ENCODE measurements at regions not wholly inside any gene's neighbourhood (a gene's known extent, or its start where the extent isn't known, plus 50 kb on each side); places are given as distances from the start of the nearest gene placed in this dataset.
A peak's percentile ranks its signal among the peaks of the same experiment; 100 is the strongest.
"Not testable (repeated sequence)": the region's sequence is repeated elsewhere in the genome, so short reads cannot be mapped to it uniquely, and the experiment has no call there.

DNA sequence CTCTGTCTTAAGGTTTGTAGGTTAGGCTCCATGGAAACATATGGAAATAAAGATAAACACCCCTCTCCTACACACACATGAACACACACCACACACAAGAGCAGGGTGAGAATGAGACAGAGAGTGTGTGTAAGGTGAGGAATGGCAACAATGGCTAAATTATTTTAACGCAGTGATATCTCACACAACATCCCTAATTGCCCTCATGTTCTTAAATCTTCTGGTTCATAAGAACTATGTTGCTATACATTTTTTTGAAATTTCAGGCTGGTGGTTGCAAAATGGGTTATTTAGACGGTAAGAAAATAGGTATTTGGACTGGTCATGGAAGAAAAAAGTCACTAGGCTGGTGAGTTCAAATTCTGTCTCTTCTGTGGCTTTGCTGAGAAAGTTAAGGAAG, 316.7 kb upstream of the ESRRG start:
- no peaks in the 10 kb centered on the region for H3K27me3 ChIP-seq (ENCODE audit: control insufficient read depth, insufficient read depth, low read length)
- POLR2A ChIA-PET (ENCODE audit: unreplicated experiment): no interaction called here
- H2AFZ ChIP-seq (replicated peaks; ENCODE audit: low read length, poor library complexity): no peak overlapping the region
- no peak overlapping the region; the same call in 1 of the 2 replicates for H3K14ac ChIP-seq (replicated peaks; ENCODE audit: low read depth, low read length)
- H3K9me1 ChIP-seq (ENCODE audit: insufficient read depth, low read length): peaks cover 3% of the 10 kb centered on the region; the same call in 1 of the 2 replicates
- no TSS peak for BruUV-seq (replicated peaks)
- H3K27ac ChIP-seq (ENCODE audit: insufficient read depth, low read length): no peak overlapping the region
- no peaks in the 10 kb centered on the region for H3K36me3 ChIP-seq (ENCODE audit: control insufficient read depth, insufficient read depth, low read length)
- H3K9me3 ChIP-seq (ENCODE audit: control insufficient read depth, insufficient read depth, low read length): peaks cover 5% of the 10 kb centered on the region
- in situ Hi-C loops (cut with MboI; ENCODE audit: low sequenced_read_pairs) (no loop called here), dilution Hi-C loops (cut with HindIII; ENCODE audit: low sequenced_read_pairs, unreplicated experiment) (no loop called here), intact Hi-C loops (cut with micrococcal nuclease) (no loop called here)
- no peaks in the 10 kb centered on the region for H3K79me1 ChIP-seq (ENCODE audit: low read depth in 1 of 2, low read length in 2 of 2)
- H4K8ac ChIP-seq (ENCODE audit: low read depth in 2 of 2, low read length in 2 of 2): no peak overlapping the region
- no peak overlapping the region for H3K23ac ChIP-seq (ENCODE audit: low read depth, low read length)
- DNase-seq (no peak), ATAC-seq (ENCODE audit: low read depth) (no peak)
- H3K4ac ChIP-seq (ENCODE audit: low read depth, low read length): no peak overlapping the region
- no peaks in the 10 kb centered on the region for H4K20me1 ChIP-seq (ENCODE audit: insufficient read depth, low read length)
- H3K56ac ChIP-seq (ENCODE audit: extremely low read depth, insufficient read depth, low read length): no peak overlapping the region
- CTCF ChIA-PET: no interaction called here
- no CpG with 5 or more reads among the region's 2 CpGs for WGBS, 2 experiments (ENCODE audit: extremely low coverage in 2 of 2, insufficient read length in 1 of 2)
- H3K4me2 ChIP-seq (ENCODE audit: low read depth, low read length): no peak overlapping the region
- no peak overlapping the region for H3K9ac ChIP-seq (ENCODE audit: low read depth, low read length)
- no peak overlapping the region for H4K5ac ChIP-seq (ENCODE audit: low read depth, low read length)
- H2BK15ac ChIP-seq (ENCODE audit: low read depth, low read length): no peak overlapping the region
- TF ChIP-seq BHLHE40 (IDR thresholded peaks at IDR 0.05; ENCODE audit: low read depth, low read length): no peak
- TF ChIP-seq, protein P1, sequence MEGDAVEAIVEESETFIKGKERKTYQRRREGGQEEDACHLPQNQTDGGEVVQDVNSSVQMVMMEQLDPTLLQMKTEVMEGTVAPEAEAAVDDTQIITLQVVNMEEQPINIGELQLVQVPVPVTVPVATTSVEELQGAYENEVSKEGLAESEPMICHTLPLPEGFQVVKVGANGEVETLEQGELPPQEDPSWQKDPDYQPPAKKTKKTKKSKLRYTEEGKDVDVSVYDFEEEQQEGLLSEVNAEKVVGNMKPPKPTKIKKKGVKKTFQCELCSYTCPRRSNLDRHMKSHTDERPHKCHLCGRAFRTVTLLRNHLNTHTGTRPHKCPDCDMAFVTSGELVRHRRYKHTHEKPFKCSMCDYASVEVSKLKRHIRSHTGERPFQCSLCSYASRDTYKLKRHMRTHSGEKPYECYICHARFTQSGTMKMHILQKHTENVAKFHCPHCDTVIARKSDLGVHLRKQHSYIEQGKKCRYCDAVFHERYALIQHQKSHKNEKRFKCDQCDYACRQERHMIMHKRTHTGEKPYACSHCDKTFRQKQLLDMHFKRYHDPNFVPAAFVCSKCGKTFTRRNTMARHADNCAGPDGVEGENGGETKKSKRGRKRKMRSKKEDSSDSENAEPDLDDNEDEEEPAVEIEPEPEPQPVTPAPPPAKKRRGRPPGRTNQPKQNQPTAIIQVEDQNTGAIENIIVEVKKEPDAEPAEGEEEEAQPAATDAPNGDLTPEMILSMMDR (conservative IDR thresholded peaks at IDR 0.05; ENCODE audit: low read depth, low read length): no peak
- H3K18ac ChIP-seq (ENCODE audit: low read depth, low read length): no peak overlapping the region
- peaks cover 5% of the 10 kb centered on the region for H3K4me1 ChIP-seq (ENCODE audit: control insufficient read depth, insufficient read depth, low read length)
- no peak overlapping the region for H3K4me3 ChIP-seq (ENCODE audit: insufficient read depth, low read depth, low read length)
- H2AK9ac ChIP-seq (replicated peaks; ENCODE audit: low read depth, low read length, poor library complexity): no peak overlapping the region
- H2BK20ac ChIP-seq (ENCODE audit: low read depth, low read length): peak overlapping the region; percentile 70; the same call in 1 of the 2 replicates
- peak overlapping the region; percentile 52; the same call in 1 of the 2 replicates for H2BK120ac ChIP-seq (ENCODE audit: low read depth, low read length)
- no peak overlapping the region for H2AK5ac ChIP-seq (ENCODE audit: low read depth, low read length)
- H4K91ac ChIP-seq (ENCODE audit: insufficient read depth, low read depth, low read length): no peak overlapping the region
- no peak overlapping the region for H2BK5ac ChIP-seq (ENCODE audit: low read depth, low read length, poor library complexity, severe bottlenecking)

DNA sequence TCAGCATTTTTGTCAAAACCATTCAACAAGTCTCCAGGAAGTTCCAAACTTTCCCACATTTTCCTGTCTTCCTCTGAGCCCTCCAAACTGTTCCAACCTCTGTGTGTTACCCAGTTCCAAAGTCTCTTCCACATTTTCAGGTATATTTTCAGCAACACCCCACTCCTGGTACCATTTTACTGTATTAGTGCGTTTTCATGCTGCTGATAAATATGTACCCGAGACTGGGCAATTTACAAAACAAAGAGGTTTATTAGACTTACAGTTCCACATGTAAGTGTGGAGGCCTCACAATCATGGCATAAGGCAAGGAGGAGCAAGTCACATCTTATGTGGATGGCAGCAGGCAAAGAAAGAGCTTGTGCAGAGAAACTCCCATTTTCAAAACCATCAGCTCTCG, 315.9 kb upstream of the ESRRG start:
- H3K9me1 ChIP-seq (ENCODE audit: insufficient read depth, low read length); intact Hi-C loops (cut with micrococcal nuclease); H3K9me3 ChIP-seq (ENCODE audit: control insufficient read depth, insufficient read depth, low read length); H4K5ac ChIP-seq (ENCODE audit: low read depth, low read length); H2BK5ac ChIP-seq (ENCODE audit: low read depth, low read length, poor library complexity, severe bottlenecking); ATAC-seq (ENCODE audit: low read depth); H3K79me1 ChIP-seq (ENCODE audit: low read depth in 1 of 2, low read length in 2 of 2); H3K9ac ChIP-seq (ENCODE audit: low read depth, low read length); in situ Hi-C loops (cut with MboI; ENCODE audit: low sequenced_read_pairs); H3K27me3 ChIP-seq (ENCODE audit: control insufficient read depth, insufficient read depth, low read length); H3K4me2 ChIP-seq (ENCODE audit: low read depth, low read length); H2AFZ ChIP-seq (replicated peaks; ENCODE audit: low read length, poor library complexity); H2BK15ac ChIP-seq (ENCODE audit: low read depth, low read length); H3K36me3 ChIP-seq (ENCODE audit: control insufficient read depth, insufficient read depth, low read length); H3K14ac ChIP-seq (replicated peaks; ENCODE audit: low read depth, low read length); H4K8ac ChIP-seq (ENCODE audit: low read depth in 2 of 2, low read length in 2 of 2); H3K56ac ChIP-seq (ENCODE audit: extremely low read depth, insufficient read depth, low read length); H3K27ac ChIP-seq (ENCODE audit: insufficient read depth, low read length); H4K91ac ChIP-seq (ENCODE audit: insufficient read depth, low read depth, low read length); POLR2A ChIA-PET (ENCODE audit: unreplicated experiment); H3K4ac ChIP-seq (ENCODE audit: low read depth, low read length); H3K4me1 ChIP-seq (ENCODE audit: control insufficient read depth, insufficient read depth, low read length); H2BK20ac ChIP-seq (ENCODE audit: low read depth, low read length); H3K18ac ChIP-seq (ENCODE audit: low read depth, low read length); H3K4me3 ChIP-seq (ENCODE audit: insufficient read depth, low read depth, low read length); BruUV-seq (replicated peaks); H4K20me1 ChIP-seq (ENCODE audit: insufficient read depth, low read length); H3K23ac ChIP-seq (ENCODE audit: low read depth, low read length); H2AK5ac ChIP-seq (ENCODE audit: low read depth, low read length); H2BK120ac ChIP-seq (ENCODE audit: low read depth, low read length); CTCF ChIA-PET; DNase-seq; dilution Hi-C loops (cut with HindIII; ENCODE audit: low sequenced_read_pairs, unreplicated experiment); H2AK9ac ChIP-seq (replicated peaks; ENCODE audit: low read depth, low read length, poor library complexity): not testable (repeated sequence)
- no CpG with 5 or more reads among the region's 3 CpGs for WGBS, 2 experiments (ENCODE audit: extremely low coverage in 2 of 2, insufficient read length in 1 of 2)

All from IMR-90 (cell line).